Subcutaneous abdominal adipose tissue (tissue), 5 donors: ENCODE measurements at regions not wholly inside any gene's neighbourhood (a gene's known extent, or its start where the extent isn't known, plus 50 kb on each side); places are given as distances from the start of the nearest gene placed in this dataset.

Experiments
- H3K27ac ChIP-seq: one replicate; pipeline ENCODE4 v1.7.0; 2013; ENCODE audit warnings: low read depth, mild to moderate bottlenecking, inconsistent platforms, low read length, moderate library complexity
- H3K27me3 ChIP-seq, 5 donors: one replicate each; pipeline ENCODE4 v1.7.0; 2013; ENCODE audit warnings: low read length in 5 of 5, inconsistent platforms in 1 of 5; ENCODE audit not compliant: control insufficient read depth in 5 of 5, insufficient read depth in 4 of 5
- H3K36me3 ChIP-seq, 5 donors: one replicate each; pipeline ENCODE4 v1.7.0; 2013; ENCODE audit warnings: low read length in 5 of 5; ENCODE audit not compliant: control insufficient read depth in 5 of 5, insufficient read depth in 5 of 5
- H3K4me1 ChIP-seq, 5 donors: one replicate each; pipeline ENCODE4 v1.7.0; 2013; ENCODE audit warnings: low read length in 5 of 5, mild to moderate bottlenecking in 3 of 5, moderate library complexity in 1 of 5; ENCODE audit not compliant: control insufficient read depth in 5 of 5, insufficient read depth in 5 of 5
- H3K4me3 ChIP-seq, 5 donors: one replicate each; pipeline ENCODE4 v1.7.0; 2013; ENCODE audit warnings: low read length in 5 of 5, low read depth in 1 of 5
- H3K9ac ChIP-seq, 5 donors: one replicate each; pipeline ENCODE4 v1.7.0; 2013; ENCODE audit warnings: low read length in 5 of 5, mild to moderate bottlenecking in 4 of 5, moderate library complexity in 3 of 5
- H3K9me3 ChIP-seq, 5 donors: one replicate each; pipeline ENCODE4 v1.7.0; 2013; ENCODE audit warnings: low read length in 5 of 5; ENCODE audit not compliant: control insufficient read depth in 5 of 5
- donor health status: healthy.
- donor health status: healthy.
- donor health status: healthy.
- donor health status: healthy.
- donor health status: healthy.

DNA sequence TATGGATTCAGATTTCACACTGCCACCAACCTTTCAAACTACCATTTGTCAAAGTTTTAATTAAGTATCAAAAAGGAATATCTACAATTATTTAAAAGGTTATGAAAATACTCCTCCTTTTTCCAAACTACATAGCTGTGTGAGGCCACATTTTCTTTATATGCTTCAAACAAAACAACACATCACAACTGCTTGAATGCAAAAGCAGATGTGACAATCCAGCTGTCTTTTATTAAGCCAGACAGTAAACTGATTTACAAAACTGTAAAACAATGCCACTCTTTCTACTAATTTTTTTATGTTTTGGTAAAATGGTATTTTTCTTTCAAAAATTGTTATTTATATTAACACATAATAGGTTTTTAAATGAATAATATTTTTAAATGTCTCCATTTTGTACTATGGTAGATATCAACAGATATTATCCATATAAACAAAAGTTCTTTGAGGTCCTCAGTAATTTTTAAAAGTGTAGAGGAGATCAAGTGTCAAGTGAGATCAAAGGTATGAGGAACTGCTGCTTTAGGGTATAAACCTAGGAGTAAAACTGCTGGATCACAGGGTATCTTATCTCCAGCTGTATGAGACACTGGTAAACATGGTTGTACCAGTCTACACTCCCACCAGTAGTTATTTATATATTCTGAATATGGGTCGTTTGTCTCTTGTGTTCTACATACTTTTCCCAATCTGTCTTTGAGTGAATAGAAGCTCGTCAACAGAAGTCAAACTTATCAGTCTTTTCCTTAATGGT, 68.8 kb upstream of the SERTAD2 start:
- no peak overlapping the region for H3K9ac ChIP-seq
- H3K27me3 ChIP-seq, result no peaks in the 10 kb centered on the region
- no peak overlapping the region for H3K27ac ChIP-seq
- H3K36me3 ChIP-seq, result no peaks in the 10 kb centered on the region
- no peaks in the 10 kb centered on the region for H3K9me3 ChIP-seq
- no peak overlapping the region for H3K4me3 ChIP-seq
- H3K4me1 ChIP-seq, result peaks cover 0 to 9% (median 4%) of the 10 kb centered on the region in 5 donors

DNA sequence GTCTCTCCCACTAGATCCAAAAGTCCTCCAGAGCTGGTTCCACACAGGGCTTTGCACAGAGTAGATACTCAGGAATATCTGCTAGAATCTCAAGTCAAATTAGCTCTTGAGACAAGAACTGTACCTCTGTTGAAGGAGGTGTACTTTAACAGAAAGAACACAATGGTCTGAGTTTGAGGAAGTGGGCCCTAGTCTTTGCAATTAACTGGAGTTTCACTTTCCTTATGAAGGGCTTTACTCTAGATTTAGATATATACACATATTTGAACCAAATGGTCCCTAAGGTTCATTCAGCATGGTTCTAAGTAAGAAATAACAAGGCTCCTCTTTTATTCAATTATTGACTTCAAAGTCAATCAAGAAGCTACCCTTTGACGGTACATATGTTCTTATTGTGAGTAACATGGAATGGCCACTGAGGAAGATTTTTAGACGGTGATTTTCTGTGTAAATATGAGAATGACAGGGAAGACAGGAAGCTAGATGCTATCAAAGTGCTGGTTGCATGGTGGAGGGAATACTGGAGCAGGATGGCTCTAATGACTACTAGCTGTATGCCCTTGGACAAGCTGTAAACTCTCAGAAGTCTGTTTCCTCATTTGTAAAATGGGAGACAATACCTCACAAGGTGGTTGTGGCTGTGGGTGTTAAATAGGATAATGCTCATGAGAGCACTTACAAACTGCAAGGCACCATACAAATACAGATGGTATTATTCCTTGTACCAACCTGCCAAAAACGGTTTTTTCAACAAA, 73.5 kb upstream of the SERTAD2 start:
- peak overlapping the region in 2 of 5 donors; percentile 31 to 32 for H3K4me3 ChIP-seq
- no peak overlapping the region for H3K27ac ChIP-seq
- peak overlapping the region in 1 of 5 donors; percentile 18 for H3K9ac ChIP-seq
- H3K4me1 ChIP-seq, result peaks cover 0 to 30% (median 20%) of the 10 kb centered on the region in 5 donors
- H3K36me3 ChIP-seq, result no peaks in the 10 kb centered on the region
- H3K9me3 ChIP-seq, result no peaks in the 10 kb centered on the region
- no peaks in the 10 kb centered on the region for H3K27me3 ChIP-seq

DNA sequence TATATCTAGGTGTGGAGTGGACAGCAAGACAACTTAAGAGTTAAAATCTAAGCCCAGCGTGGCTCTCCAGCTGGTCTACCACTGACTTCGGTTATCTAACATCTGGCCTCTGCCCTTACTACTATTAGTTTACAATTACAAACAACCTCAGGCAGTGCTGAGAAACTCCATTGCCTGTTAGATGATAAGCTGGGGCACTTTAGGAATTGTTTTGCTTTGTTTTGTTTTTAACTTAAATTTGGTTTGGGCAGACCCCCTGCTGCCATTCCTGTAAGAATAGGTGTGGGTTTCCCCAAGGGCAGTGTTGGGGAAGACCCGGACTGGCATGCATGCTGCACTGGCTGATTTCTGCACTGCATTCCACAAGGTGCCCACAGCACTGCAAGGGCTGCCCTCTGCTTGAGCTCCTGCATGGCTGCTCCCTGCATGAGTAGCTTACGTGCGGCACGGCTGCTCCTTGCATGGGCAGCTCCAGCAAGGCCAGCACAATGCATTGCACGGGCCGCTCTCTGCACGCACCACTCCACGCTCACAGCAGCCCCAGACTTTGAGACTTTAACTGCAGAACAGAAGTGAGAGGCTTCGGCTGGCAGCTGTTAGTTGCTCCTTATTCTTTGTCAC, 74.2 kb upstream of the SERTAD2 start:
- H3K27ac ChIP-seq, result no peak overlapping the region

DNA sequence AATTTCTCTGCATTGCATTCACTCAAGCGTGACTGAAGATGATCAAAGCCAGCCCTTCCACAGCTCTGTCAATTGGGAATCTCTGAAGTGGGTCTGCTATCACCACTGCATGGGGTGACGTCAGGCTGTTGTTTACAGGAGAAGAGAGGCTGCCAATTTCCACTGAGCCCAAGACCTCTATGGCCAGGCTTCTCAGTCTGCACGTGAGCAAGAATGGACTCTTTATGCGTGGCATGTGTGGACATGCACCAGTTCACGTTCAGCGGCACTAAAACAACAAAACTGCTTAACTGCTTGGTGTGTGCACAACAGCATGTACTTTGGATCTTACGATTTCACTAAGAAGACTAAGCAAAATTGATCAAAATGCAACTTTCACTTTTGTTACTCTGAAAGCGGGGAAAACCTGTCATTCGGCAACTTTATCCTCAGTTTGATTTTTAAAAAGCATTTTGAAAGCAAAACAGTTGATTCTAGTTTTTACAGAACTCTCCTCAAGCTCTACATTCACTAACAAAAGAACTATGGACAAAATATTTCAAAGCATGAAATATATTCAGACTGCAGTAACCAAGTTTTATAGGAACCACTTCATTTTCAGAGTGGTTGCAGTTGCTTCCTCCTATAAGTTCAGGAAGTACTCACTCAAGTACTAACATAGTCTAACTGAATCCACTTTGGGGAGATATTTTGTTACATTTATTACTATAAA, 77.0 kb upstream of the SERTAD2 start:
- Histone ChIP-seq H3K27me3 (no peaks in the 10 kb centered on the region), H3K36me3 (peaks cover 0 to 7% (median 0%) of the 10 kb centered on the region in 5 donors), H3K27ac (peak overlapping the region; percentile 75), H3K9me3 (no peaks in the 10 kb centered on the region), H3K4me1 (peaks cover 0 to 30% (median 20%) of the 10 kb centered on the region in 5 donors), H3K4me3 (peak overlapping the region; percentile 58 to 96 (median 84)), H3K9ac (peak overlapping the region; percentile 12 to 72 (median 57))

More for the DNA sequence above, 74.2 kb upstream of the SERTAD2 start:
- H3K9ac ChIP-seq, result no peak overlapping the region
- no peaks in the 10 kb centered on the region for H3K9me3 ChIP-seq
- peaks cover 0 to 30% (median 20%) of the 10 kb centered on the region in 5 donors for H3K4me1 ChIP-seq
- no peaks in the 10 kb centered on the region for H3K36me3 ChIP-seq
- no peaks in the 10 kb centered on the region for H3K27me3 ChIP-seq
- H3K4me3 ChIP-seq, result no peak overlapping the region

DNA sequence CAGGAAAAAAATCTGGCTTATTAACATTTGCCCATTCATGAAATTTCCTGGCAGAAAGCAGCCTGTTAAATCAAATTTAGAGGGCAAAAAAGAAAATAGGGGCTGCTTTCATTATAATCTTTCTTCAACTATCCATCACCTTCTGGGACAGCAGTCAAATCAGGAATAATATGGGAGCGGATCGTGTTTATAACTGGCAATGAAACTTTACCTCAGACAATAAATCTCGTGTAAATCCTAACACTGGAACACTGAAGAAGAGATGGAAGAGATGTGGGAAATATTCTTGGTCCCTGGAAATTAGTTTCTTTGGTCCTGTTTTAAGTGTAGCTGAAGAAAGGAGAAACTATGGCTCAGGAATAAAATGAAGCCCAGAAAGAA, 77.5 kb upstream of the SERTAD2 start:
- H3K4me3 ChIP-seq, result peak overlapping the region; percentile 58 to 96 (median 84)

DNA sequence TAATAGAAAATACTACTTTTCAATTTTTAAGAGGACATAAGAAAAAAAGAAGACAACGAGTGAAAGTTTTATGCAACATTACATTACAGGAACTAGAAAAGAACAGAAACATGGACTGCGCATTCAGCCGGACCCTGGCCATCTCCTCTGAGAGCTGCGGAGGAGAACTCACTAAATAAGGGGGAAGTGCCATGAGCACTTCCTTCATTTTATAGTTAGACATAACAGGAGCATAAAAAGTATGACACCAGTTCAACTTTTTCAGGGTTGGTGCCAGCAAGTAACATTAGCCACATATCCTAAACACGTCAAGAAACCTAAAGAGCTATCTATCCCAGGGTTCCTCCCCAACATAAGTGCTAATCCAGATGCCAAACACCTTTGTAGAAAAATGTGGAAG, 78.0 kb upstream of the SERTAD2 start:
- H3K4me3 ChIP-seq, result no peak overlapping the region
- peaks cover 0 to 7% (median 0%) of the 10 kb centered on the region in 5 donors for H3K36me3 ChIP-seq
- no peaks in the 10 kb centered on the region for H3K27me3 ChIP-seq
- H3K4me1 ChIP-seq, result peaks cover 0 to 29% (median 20%) of the 10 kb centered on the region in 5 donors
- no peaks in the 10 kb centered on the region for H3K9me3 ChIP-seq
- no peak overlapping the region for H3K27ac ChIP-seq
- peak overlapping the region in 1 of 5 donors; percentile 57 for H3K9ac ChIP-seq

More for the DNA sequence above, 77.5 kb upstream of the SERTAD2 start:
- H3K36me3 ChIP-seq, result peaks cover 0 to 7% (median 0%) of the 10 kb centered on the region in 5 donors
- peaks cover 0 to 30% (median 20%) of the 10 kb centered on the region in 5 donors for H3K4me1 ChIP-seq
- no peaks in the 10 kb centered on the region for H3K27me3 ChIP-seq
- peak overlapping the region; percentile 75 for H3K27ac ChIP-seq
- peak overlapping the region; percentile 12 to 72 (median 57) for H3K9ac ChIP-seq
- H3K9me3 ChIP-seq, result no peaks in the 10 kb centered on the region

DNA sequence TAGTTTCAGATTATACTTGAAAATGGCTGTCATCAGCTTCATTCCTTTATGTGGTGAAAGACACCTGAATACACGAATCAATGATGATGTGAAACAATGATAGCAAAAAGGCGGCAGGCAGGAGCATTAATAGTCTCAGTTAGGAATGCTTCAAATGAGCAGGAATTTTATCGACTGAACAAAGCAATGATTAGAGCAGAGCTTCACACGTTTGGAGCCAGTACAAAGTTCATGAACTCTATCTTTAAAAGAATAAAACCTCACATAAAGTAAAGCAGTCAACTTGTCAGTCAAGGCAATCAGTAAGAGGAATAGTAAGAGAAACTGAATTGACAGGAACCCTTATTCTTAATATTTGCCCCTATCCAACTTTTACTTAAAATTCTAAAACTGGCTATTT, 78.4 kb upstream of the SERTAD2 start:
- Histone ChIP-seq H3K9me3 (no peaks in the 10 kb centered on the region), H3K27ac (no peak overlapping the region), H3K27me3 (no peaks in the 10 kb centered on the region), H3K36me3 (peaks cover 0 to 7% (median 0%) of the 10 kb centered on the region in 5 donors), H3K9ac (peak overlapping the region in 1 of 5 donors; percentile 11), H3K4me3 (no peak overlapping the region), H3K4me1 (peaks cover 0 to 28% (median 20%) of the 10 kb centered on the region in 5 donors)

DNA sequence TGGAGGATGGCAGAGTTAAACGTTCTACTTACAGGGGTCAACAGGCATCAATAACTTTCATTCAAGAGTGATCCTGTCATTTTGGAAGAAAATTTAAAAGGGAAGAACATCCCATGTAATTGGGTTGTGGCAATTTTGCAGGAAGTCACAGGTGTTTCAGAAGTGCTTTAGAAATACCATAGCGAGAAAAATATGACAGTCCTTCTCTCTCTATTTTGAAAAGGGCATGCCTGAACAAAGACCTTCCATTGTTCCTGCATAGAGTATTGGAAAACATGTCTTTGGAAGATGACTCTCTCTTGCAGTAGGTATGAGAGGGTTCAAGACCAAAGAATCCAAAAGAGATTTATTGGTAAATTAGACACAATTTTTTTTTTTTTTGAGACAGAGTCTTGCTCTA, 81.8 kb upstream of the SERTAD2 start:
- Histone ChIP-seq H3K4me1 (peaks cover 0 to 11% (median 8%) of the 10 kb centered on the region in 5 donors), H3K9ac (no peak overlapping the region), H3K36me3 (peaks cover 0 to 7% (median 0%) of the 10 kb centered on the region in 5 donors), H3K27me3 (no peaks in the 10 kb centered on the region), H3K4me3 (no peak overlapping the region), H3K27ac (no peak overlapping the region), H3K9me3 (no peaks in the 10 kb centered on the region)

DNA sequence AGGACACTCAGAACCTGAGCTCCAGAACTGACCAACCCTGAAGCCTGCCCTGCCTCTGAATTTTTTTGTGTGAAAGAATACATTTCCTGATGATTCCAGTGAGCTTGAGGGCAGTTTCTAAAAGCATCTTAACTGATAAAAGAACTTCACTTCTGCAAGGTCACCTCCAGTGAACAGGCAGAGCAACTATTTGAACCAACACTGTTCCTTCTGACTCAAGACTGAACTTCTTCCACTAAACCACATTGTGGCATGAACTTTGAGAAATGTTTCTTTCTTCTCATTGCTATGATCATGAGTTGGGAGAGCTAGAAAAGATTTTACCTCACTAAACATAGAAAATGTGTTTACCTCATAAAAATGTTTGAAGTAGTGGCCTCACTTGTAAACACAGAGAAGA, 83.8 kb upstream of the SERTAD2 start:
- Histone ChIP-seq H3K9ac (no peak overlapping the region), H3K36me3 (peaks cover 0 to 7% (median 0%) of the 10 kb centered on the region in 5 donors), H3K27me3 (no peaks in the 10 kb centered on the region), H3K4me3 (no peak overlapping the region), H3K4me1 (no peaks in the 10 kb centered on the region), H3K9me3 (no peaks in the 10 kb centered on the region), H3K27ac (no peak overlapping the region)
